ENCODE measurements at regions not wholly inside any gene's neighbourhood (a gene's known extent, or its start where the extent isn't known, plus 50 kb on each side); places are given as distances from the start of the nearest gene placed in this dataset.

DNA sequence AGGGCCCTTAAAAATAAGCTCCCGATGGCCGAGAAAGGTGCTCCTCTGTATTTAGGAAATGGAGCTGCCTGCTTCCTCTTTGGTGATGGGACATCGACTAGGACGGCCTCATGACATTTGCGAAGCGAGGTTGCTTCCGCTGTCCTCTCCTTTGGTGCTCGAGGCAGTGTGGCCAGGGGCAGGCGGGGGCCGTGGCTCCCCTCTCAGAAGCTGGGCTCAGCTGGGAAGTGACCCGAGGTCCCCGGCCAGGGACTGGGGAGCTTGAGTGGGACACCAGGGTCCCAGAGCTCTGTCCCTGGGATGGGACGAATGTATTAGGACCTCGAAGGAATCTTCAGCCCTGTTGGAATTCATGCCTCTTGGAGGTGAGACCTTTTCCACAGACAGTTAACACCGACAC is 151.1 kb downstream of the CTTN start:
- Histone ChIP-seq H3K27me3 (replicated peaks; ENCODE audit: control insufficient read depth, insufficient read depth, low read length) (no peaks in the 10 kb centered on the region), H3K36me3 (ENCODE audit: control insufficient read depth, insufficient read depth, low read length) (no peaks in the 10 kb centered on the region), H3K4me1 (no peaks in the 10 kb centered on the region), H3K4me3 (ENCODE audit: low read depth, low read length) (no peak overlapping the region), H3K9me3 (no peaks in the 10 kb centered on the region)
- no peaks in the 10 kb centered on the region for H3K27me3 Mint-ChIP-seq (ENCODE audit: insufficient read depth, unreplicated experiment)
- intact Hi-C loops (cut with micrococcal nuclease; ENCODE audit: unreplicated experiment), result no loop called here
- TF ChIP-seq CTCF (IDR thresholded peaks at IDR 0.05; ENCODE audit: insufficient read depth in 1 of 2, low read depth in 1 of 2, low read length in 1 of 2, severe bottlenecking in 1 of 2, unreplicated experiment in 1 of 2), result no peak
- ChIA-PET POLR2A (no interaction called here), CTCF (no interaction called here)
- H3K4me1 Mint-ChIP-seq (ENCODE audit: low read depth, unreplicated experiment), result no peaks in the 10 kb centered on the region
- H3K4me3 Mint-ChIP-seq (ENCODE audit: unreplicated experiment), result no peak overlapping the region
- H3K27ac Mint-ChIP-seq (ENCODE audit: unreplicated experiment), result no peak overlapping the region
- BruUV-seq (replicated peaks), result no TSS peak
- DNase-seq, result no peak
- H3K36me3 Mint-ChIP-seq (ENCODE audit: insufficient read depth, unreplicated experiment), result peaks cover 44% of the 10 kb centered on the region
- no peaks in the 10 kb centered on the region for H3K9me3 Mint-ChIP-seq (ENCODE audit: unreplicated experiment)

DNA sequence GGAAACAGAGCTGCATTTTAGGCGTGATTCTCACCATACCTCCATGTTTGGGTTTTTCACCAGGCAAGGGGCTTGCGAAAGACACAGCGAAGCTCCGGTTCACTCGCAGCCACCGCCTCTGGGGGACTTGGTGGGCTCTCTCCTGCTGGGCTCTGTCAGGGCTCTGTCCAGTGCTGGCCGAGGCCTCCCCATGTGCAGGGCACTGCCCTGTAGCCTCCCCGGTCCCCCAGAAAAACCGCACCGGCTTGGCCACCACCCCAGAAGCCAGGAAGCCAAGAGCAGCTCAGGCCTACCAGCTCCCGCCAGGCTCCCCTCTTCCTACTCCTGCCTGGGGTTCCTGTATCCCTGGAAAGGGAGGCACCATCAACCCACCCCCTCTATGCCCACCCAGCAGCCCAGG is 151.5 kb downstream of the CTTN start:
- no peak overlapping the region for H3K4me3 ChIP-seq (ENCODE audit: low read depth, low read length)
- ChIA-PET CTCF (no interaction called here), POLR2A (no interaction called here)
- Mint-ChIP-seq H3K27ac (ENCODE audit: unreplicated experiment) (no peak overlapping the region), H3K9me3 (ENCODE audit: unreplicated experiment) (no peaks in the 10 kb centered on the region), H3K27me3 (ENCODE audit: insufficient read depth, unreplicated experiment) (no peaks in the 10 kb centered on the region), H3K4me1 (ENCODE audit: low read depth, unreplicated experiment) (no peaks in the 10 kb centered on the region), H3K4me3 (ENCODE audit: unreplicated experiment) (no peak overlapping the region), H3K36me3 (ENCODE audit: insufficient read depth, unreplicated experiment) (peaks cover 44% of the 10 kb centered on the region)
- H3K27me3 ChIP-seq (replicated peaks; ENCODE audit: control insufficient read depth, insufficient read depth, low read length), result no peaks in the 10 kb centered on the region
- intact Hi-C loops (cut with micrococcal nuclease; ENCODE audit: unreplicated experiment), result no loop called here
- no peaks in the 10 kb centered on the region for H3K4me1 ChIP-seq
- no peaks in the 10 kb centered on the region for H3K36me3 ChIP-seq (ENCODE audit: control insufficient read depth, insufficient read depth, low read length)
- DNase-seq, result no peak
- BruUV-seq (replicated peaks), result no TSS peak
- no peaks in the 10 kb centered on the region for H3K9me3 ChIP-seq
- no peak for TF ChIP-seq CTCF (IDR thresholded peaks at IDR 0.05; ENCODE audit: insufficient read depth in 1 of 2, low read depth in 1 of 2, low read length in 1 of 2, severe bottlenecking in 1 of 2, unreplicated experiment in 1 of 2)

GRCh38 chr11:70550456-70551195 is 152.3 kb downstream of the CTTN start:
- CTCF ChIA-PET, result no interaction called here
- TF ChIP-seq CTCF (IDR thresholded peaks at IDR 0.05; ENCODE audit: insufficient read depth in 1 of 2, low read depth in 1 of 2, low read length in 1 of 2, severe bottlenecking in 1 of 2, unreplicated experiment in 1 of 2), result no peak
- H3K9me3 ChIP-seq, result no peaks in the 10 kb centered on the region
- H3K9me3 Mint-ChIP-seq (ENCODE audit: unreplicated experiment), result no peaks in the 10 kb centered on the region
- no peaks in the 10 kb centered on the region for H3K36me3 ChIP-seq (ENCODE audit: control insufficient read depth, insufficient read depth, low read length)
- intact Hi-C loops (cut with micrococcal nuclease; ENCODE audit: unreplicated experiment), result no loop called here
- no peak overlapping the region for H3K27ac Mint-ChIP-seq (ENCODE audit: unreplicated experiment)
- H3K4me3 ChIP-seq (ENCODE audit: low read depth, low read length), result no peak overlapping the region
- DNase-seq, result no peak
- H3K4me1 ChIP-seq, result no peaks in the 10 kb centered on the region
- H3K27me3 Mint-ChIP-seq (ENCODE audit: insufficient read depth, unreplicated experiment), result no peaks in the 10 kb centered on the region
- no peaks in the 10 kb centered on the region for H3K4me1 Mint-ChIP-seq (ENCODE audit: low read depth, unreplicated experiment)
- no peaks in the 10 kb centered on the region for H3K27me3 ChIP-seq (replicated peaks; ENCODE audit: control insufficient read depth, insufficient read depth, low read length)
- BruUV-seq (replicated peaks), result no TSS peak
- POLR2A ChIA-PET, result no interaction called here
- H3K36me3 Mint-ChIP-seq (ENCODE audit: insufficient read depth, unreplicated experiment), result peaks cover 39% of the 10 kb centered on the region
- no peak overlapping the region for H3K4me3 Mint-ChIP-seq (ENCODE audit: unreplicated experiment)

Data from Caco-2 (cell line).